Body of pancreas (tissue), 4 donors: ENCODE measurements at regions not wholly inside any gene's neighbourhood (a gene's known extent, or its start where the extent isn't known, plus 50 kb on each side); places are given as distances from the start of the nearest gene placed in this dataset.
"Not testable (repeated sequence)": the region's sequence is repeated elsewhere in the genome, so short reads cannot be mapped to it uniquely, and the experiment has no call there.

Source experiments
- POLR2A ChIP-seq, 3 donors: fragments of 450-650 bp; IDR thresholded peaks; one replicate each; pipeline ENCODE4 v1.6.1; 2016; ENCODE audit warnings: antibody characterized with exemption in 3 of 3, mild to moderate bottlenecking in 2 of 3
- TF ChIP-seq, protein P1 (sequence below), 7 experiments: fragments of 450-650 bp in 4 of 7; fragments of 200-600 bp in 3 of 7; sonication (generic) in 3 of 7; IDR thresholded peaks; one replicate each; pipeline ENCODE4 v1.5.1; 2016 to 2019; ENCODE audit warnings: antibody characterized with exemption in 7 of 7

DNA sequence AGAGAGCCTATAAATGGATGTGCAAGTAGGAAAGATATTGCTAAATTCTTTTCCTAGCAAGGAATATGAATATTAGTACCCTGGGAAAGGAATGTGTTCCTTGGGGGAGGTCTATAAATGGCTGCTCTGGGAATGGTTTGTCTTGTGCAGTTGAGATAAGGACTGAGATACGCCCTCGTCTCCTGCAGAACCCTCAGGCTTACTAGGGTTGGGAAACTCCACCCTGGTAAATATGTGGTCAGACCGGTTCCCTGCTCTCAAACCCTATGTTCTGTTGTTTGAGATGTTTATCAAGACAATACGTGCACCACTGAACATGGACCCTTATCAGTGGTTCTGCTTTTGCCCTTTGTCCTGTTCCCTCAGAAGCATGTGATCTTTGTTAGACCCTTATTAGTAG, 1698.9 kb downstream of the GRIK2 start:
- TF ChIP-seq, protein P1, sequence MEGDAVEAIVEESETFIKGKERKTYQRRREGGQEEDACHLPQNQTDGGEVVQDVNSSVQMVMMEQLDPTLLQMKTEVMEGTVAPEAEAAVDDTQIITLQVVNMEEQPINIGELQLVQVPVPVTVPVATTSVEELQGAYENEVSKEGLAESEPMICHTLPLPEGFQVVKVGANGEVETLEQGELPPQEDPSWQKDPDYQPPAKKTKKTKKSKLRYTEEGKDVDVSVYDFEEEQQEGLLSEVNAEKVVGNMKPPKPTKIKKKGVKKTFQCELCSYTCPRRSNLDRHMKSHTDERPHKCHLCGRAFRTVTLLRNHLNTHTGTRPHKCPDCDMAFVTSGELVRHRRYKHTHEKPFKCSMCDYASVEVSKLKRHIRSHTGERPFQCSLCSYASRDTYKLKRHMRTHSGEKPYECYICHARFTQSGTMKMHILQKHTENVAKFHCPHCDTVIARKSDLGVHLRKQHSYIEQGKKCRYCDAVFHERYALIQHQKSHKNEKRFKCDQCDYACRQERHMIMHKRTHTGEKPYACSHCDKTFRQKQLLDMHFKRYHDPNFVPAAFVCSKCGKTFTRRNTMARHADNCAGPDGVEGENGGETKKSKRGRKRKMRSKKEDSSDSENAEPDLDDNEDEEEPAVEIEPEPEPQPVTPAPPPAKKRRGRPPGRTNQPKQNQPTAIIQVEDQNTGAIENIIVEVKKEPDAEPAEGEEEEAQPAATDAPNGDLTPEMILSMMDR (IDR thresholded peaks at IDR 0.05) = not testable (repeated sequence)
- TF ChIP-seq POLR2A (IDR thresholded peaks at IDR 0.05) = not testable (repeated sequence)
